ENCODE measurements at regions not wholly inside any gene's neighbourhood (a gene's known extent, or its start where the extent isn't known, plus 50 kb on each side); places are given as distances from the start of the nearest gene placed in this dataset.

DNA sequence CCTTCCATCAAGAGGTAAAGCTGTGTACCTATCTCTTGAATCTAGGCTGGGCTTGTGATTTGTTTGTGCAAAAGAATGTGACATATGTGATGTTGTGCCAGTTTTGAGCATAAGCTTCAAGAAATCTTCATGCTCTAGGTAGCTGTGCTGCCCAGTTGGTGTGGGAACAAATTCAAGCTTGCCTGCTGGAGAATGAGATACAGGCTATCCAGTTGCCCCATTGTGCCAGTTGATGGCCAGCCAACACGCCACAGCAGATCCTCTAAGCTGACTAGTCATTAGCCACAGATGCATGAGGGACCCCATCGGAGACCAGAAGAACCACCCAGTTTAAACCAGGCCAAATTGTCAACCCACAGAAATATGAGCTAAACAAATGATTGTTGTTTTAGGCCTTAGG is 180.5 kb upstream of the MPHOSPH6 start:
- no peak for DNase-seq

DNA sequence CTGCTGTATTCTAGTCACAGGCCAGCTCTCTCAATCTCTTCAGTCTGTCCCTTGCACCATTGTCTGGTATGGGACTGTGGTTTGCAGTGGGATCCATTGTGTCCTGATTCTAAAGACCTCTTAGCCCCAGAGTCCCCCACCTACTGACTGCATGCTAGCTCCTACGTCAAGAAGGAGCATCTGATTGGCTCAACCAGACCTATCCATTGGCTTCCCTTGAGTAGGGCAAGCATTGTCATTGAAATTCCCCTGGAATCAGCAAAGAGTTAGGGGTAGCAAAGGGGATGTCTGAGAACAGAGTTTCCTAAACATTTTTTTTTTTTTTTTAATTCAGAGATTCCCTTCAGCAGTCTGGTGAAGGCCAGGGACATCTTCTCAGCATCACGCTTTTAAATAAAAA is 175.3 kb upstream of the MPHOSPH6 start:
- DNase-seq = no peak

DNA sequence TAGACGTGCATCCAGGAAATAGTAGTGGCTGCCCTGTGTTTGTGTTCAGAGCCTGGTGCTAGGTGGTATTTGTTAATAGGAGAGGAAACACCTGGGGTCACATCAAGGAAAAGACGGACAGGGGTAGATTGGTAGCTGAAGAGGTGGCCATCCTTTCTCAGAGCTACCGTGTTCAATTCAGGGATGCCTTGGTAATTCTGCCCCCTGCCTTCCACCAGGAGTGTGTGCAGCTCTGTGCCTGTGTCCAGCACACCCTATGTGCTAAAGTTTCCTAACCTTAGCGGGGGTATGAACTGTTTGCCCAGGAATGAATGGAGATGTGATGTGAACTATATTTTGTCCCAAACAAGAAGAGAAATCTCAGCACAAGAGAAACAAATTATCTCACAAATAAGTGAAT is 174.1 kb upstream of the MPHOSPH6 start:
- DNase-seq = no peak

DNA sequence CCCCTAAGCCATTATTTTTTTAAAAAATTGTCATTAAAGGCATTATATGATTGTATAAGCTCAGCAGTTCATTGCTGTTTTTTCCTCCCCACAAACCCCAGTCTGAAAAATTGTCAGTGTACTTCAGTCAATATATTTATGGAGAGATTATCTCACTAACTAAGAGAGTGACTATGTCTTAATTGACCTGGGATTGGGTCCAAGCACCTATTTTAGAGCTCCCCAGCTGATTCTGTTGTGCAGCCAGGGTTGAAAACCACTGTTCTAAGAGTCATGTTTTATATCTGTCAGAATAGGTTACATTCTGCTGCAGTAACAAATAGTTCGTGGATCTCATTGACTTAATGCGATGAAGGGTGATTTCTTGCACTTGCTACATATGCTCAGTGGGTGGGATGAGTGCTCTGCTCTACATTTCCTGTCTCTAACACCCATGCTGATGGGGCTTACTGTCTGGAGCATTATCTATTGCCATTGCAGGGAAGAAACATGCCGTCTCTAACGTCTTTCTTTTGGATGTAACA is 171.2 kb upstream of the MPHOSPH6 start:
- DNase-seq = no peak

DNA sequence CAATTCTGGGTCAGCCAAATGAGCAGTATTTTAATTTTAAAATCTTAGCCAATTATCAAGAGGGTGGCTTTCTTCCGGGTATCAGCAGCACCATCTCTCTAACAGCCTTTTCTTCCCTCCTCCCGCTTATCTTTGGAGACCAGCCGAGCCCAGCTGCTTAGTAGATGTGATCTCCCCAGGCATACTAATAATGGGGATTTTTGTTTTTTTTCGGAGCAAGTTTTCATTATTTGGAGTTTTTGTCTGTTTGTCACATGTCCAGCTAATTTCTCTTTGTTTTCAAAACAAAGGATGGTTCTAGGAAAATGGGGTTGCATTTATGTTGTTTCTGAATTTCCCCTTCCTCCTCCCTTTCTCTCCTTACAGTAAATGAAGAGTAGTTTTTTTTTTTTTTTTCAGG is 170.5 kb upstream of the MPHOSPH6 start:
- DNase-seq = no peak

DNA sequence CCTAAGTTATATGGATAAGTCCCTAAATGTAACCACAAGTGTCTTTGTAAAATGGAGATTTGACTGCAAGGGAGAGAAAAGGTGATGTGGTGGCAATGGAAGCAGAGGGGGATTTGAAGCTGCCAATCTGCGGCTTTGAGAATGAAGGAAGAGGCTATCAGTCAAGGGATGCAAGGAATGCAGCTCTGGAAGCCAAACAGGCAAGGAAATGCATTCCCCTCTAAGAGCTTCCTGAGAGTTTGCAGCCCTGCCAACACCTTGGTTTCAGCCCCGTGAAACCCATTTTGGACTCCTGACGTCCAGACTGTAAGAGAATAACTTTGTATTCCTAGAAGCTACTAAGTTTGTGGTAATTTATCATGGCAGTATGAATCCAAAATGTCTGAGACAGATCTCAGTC is 167.3 kb upstream of the MPHOSPH6 start:
- DNase-seq = no peak

DNA sequence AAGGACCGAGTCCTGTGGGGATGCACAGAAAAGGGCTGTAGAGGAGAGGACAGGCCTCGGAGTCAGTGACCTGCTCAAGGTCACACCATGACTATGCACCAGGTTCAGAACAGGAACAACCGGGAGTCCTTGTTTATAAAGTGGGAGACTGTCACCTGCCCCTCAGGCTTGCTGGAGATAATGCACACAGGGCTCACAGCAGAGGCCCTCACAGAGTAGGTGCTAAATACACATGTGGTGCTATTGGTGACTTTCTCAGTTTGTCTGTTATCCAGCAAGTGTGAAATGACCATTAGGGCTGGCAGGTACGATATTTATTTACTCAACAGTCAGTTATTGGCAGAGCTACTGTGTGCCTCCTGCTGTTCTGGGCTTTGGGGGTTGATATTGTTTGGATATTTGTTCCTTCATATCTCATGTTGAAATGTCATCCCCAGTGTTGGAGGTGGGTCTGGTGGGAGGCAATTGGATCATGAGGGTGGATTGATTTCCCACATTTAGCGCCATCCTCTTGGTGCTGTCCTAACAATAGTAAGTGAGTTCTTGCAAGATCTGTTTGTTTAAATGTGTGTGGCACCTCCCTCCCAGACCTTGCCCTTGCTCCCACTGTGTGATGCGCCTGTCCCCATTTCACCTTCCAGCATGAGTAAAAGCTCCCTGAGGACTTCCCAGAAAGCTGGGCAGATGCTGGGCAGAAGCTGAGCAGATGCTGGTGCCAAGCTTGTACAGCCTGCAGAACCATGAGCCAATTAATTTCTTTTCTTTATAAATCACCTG is 162.1 kb upstream of the MPHOSPH6 start:
- DNase-seq = no peak

DNA sequence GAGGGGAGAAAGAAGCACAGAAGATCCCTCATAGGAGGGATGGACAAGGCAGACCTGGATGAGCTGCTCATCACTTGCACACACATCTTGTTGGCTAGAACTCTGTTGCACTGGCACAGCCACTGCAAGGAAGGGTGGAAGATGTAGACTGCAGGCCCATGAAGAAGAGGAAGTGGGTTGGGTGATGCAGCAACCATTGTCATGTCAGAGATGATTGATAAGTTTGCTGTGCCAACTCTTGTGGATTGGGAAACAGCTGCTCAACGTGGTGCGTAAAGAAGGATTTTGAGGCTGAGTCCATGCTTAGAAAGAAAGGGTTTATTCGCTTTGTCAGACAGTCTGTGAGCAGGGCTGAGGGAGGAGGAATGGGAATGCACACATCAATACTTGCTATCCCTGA is 161.4 kb upstream of the MPHOSPH6 start:
- DNase-seq = no peak

DNA sequence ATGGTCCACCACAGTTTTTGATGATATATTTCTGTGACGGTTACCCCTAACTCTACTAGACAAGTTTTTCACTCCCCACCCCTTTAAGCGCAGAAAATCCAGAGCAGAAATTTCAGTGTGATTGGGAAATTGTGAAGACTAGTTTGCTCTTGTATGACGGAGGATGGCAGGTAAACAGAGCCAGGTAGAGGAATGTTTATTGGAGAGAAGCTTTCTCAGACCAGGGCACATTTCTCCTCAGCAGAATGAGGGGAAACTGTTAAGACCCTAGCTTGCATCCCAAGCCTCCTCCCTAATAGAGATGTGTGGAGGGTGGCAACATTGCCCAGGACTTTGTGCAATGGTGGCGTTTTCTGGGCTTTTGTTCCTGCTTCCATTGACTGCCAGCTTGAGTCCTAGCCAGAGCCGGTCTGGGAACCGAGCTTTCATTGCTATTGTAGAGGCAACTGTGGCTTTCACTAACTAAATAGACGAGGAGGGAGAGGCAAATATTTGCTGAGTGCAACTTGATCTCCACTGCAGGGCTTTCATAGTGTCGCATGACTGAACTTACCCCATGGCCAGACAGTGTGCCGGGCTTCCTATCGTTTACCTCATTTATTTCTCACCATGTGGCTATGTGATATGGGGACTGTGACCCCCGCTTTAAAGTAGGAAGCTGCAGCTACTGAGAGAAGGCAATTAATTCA is 159.6 kb upstream of the MPHOSPH6 start:
- DNase-seq = peak; percentile 69

DNA sequence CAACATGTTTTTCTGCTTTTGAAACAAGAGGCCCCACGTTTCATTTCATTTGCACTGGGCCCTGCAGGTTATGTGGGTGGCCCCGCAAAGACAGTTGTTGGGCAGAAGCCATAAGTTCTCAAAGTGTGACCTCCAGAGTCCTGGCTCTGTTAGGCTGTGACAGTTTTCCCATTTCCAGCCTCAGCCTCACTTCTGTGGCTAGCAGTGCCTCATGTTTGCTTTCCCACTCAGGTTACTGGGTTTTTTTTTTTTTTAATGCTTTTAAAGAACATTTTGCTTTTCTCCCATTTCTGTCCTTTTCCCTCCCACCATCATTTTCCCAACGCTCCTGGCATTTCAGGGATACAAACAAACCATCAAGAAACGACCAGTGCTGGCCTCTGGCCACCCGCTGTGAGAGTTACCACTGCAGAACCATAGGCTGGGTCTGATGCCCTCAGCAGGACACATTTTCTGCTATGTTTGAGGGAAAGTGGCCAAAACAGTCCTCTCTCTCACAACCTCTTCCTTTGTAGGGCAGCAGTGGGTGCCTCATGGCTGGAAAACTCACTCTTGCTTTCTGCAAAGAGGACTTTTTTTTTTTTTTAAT is 159.0 kb upstream of the MPHOSPH6 start:
- DNase-seq = peak; percentile 16

DNA sequence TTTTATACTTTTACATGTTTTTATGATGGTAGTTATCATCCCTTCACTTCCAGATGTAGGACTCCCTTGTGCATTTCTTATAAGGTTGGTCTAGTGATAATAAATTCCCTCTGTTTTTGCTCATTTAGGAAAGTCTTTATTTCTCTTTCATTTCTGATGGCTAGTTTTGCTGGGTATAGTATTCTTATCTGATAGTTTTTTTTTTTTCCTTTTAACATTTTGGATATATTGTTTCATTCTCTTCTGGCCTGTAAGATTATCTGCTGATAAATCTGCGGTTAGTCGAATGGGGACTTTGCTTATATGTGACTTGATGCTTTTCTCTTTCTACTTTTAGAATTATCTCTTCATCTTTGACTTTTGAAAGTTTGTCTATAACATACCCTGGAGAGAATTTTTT is 153.1 kb upstream of the MPHOSPH6 start:
- DNase-seq = no peak

DNA sequence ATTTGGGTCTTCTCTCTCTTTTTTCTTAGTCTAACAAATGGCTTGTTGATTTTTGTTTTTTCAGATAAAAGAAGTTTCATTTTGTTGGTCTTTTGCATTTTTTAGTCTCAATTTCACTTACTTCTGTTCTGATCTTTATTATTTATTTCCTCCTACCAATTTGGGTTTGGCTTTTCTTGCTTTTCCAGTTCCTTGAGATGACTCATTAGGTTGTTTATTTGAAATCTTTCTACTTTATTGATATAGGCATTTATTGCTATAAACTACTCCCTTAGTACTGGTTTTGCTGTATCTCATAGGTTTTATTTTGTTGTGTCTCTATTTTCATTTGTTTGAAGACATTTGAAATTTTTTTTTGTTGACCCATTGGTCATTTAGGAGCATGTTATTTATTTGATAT is 152.2 kb upstream of the MPHOSPH6 start:
- DNase-seq = no peak

DNA sequence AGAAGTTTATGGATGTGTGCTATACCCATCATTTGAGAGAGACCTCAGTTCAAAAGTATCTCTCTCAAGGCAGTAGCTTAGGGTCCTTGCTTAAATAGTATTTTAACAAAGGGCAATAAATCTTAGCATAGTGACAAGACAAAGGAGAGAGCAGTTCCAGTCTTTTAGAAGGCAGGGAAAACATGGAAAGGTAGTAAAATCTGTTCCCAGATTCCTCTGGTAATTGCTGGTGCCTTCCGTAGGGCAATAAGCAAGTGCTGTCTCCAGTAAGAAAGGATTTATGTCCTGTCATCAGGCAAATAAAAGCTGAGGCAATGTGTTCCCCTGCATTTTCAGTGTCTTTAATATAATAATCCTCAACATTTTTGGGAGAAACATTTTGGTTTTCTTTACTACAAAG is 149.0 kb upstream of the MPHOSPH6 start:
- DNase-seq = no peak

DNA sequence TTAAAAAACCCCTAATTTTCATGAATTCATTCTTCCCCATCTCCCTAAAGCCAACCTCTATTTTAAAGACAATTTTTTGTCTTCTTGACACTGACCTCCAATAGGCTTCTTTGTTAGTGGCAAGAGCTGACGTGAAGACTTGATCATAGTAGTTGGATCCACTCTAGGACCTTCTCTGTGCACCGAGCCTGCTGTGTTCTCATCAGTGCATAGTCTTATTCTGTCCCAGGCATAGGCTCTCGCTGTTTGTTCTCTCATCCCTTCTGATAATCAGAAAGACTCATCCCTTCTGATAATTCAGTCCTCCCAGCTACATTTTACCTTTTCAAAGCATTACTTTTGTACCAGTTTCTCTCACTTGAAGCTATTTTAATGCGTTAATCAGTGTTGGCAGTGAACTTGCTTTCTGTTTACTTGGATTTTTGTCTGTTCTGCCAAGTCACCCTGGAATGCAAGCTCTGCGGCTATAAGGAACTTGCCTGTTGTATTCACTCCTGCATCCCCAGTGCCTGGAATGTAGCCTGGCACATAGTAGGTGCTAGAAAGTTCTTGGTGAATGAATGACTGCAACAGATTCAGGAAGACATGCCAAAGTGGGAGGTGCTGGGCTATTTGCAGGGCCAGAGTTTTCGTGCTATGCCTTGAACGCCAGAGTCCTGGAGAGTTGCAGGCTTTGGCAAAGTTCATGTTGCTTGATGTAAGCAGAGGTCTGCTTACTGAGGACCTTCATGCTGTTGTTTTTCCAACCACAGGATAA is 147.6 kb upstream of the MPHOSPH6 start:
- no peak for DNase-seq

DNA sequence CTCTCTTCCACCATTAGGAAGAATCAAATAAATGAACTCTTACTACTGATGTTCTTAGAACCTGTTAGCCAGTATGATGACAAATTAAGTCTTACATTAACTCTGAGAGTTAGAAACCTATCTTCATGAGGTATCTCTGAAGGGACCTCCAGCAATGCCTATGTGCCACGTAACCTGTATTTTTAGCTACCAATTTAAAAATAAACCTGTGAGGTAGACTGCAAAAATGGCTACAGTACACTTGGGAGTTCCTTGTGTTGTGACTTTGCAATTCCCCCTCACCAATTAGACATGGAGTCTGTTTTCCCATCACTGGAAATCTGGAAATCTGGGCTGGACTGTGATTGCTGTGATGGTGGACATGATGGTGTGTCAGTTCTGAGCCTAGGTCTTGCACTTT is 143.7 kb upstream of the MPHOSPH6 start:
- DNase-seq = no peak

DNA sequence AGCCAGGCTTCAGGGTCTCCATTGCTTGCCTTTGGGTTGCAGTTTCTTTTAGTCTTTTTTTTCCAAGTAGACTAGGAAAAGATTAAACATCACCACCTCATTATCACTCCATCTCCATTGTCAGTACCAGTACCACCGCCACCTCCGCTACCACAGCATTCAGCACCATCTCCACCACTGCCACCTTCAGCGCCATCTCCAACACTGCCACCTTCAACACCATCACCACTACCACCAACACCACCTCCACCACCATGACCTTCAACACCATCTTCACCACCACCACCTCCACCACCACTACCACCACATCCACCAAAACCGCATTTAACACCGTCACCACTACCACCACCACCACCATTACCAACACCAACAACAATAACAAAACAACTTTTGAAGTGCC is 141.5 kb upstream of the MPHOSPH6 start:
- no peak for DNase-seq

DNA sequence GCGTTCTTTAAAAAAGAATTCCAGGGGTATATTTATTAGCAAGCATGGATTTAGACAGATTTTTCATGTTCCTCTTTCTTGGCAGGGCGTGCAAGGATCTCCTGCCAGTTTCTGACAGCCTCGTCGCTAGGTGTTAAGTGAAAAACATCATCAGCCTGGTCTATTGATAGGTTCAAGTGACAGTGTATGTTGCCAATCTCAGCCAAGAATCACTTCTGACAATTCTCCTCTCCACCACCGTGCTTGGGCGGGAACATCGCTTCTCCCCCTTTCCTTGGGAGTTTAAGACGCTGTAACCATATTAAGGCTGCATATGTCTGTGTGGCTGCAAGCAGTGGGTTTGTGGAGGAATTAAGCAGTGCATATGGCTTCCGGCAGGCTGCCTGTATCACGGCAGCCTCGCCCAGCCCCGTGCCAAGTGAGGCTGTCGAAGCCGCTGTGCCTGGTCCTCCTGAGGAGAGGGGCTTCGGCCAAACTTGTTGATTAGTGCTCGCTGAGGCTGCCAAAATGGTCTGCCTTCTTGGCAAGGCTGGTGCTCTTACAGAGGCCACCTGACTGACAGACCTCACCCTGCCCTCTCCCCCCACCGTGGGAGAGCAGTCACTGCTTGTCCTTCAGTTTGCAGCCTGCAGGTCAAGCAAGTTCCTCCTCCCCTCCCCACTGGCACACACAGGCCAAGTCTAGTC is 132.2 kb upstream of the MPHOSPH6 start:
- no peak for DNase-seq

DNA sequence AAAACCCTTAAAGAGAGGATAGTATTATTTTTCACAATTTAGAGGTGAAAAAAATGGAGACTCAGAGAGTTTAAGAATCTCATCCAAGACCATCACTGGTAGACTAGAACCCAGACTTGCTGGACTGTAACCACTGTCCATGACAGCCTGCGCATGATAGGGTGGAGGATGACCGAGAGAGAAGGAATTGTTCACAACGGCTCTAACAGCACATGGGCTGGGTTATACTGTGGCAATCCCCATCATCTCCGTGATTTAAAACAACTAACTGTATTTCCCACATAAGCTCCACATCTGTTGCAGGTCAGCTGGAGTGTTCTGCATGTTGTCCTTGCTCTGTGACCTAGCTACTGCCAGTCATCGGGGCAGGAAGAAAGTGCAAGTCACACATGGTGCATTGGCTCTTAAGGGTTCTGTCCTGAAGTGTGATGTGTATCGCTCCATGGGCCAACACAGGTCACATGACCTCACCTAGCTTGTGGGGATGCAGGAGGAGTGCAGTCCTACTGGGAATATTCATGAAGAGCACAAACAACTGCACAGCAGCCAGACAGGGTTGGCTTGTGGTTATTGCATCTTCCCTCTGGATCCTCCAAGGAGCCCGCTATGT is 131.2 kb upstream of the MPHOSPH6 start:
- DNase-seq = no peak

DNA sequence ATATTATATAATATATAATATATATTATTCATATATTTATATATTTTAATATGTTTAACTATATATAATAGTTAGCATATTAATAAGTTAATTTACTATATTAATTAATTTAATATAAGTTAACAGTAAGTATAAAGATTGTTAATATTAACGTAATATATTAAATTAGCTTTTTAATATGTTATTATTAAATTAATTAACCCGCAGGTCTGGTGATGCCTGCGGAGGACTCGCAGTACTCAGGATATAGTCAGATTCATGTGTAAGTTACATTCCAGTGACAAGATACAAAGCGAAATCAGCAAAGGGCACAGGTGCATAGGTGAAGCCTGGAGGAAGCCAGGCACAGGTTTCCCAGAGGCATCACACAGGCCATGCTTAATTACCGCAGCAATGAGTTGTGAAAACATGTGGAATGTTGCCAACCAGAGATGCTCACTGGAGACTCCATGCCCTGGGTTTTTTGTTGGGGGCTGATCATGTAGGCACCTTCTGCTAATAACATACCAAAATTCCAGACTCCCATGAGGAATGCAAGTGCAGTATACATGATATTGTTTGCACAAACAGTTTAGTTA is 130.4 kb upstream of the MPHOSPH6 start:
- DNase-seq = no peak

DNA sequence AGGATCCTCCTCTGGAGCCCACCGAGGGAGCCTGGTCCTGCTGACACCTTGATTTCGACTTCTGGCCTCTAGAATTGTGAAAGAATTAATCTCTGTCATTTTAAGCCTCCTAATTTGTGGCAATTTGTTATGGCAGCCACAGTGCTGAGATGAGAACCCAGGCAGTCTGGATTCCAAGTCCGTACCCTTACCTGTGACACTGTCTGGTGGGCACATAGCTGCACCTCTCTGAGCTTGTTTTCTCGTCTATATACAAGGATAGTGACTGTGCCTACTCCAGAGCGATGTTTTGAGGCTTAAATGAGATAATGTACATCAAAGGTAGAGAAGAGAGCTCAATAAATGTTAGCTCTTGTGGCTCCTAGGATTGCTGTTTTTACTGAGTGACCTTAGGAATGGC is 128.4 kb upstream of the MPHOSPH6 start:
- DNase-seq = no peak

DNA sequence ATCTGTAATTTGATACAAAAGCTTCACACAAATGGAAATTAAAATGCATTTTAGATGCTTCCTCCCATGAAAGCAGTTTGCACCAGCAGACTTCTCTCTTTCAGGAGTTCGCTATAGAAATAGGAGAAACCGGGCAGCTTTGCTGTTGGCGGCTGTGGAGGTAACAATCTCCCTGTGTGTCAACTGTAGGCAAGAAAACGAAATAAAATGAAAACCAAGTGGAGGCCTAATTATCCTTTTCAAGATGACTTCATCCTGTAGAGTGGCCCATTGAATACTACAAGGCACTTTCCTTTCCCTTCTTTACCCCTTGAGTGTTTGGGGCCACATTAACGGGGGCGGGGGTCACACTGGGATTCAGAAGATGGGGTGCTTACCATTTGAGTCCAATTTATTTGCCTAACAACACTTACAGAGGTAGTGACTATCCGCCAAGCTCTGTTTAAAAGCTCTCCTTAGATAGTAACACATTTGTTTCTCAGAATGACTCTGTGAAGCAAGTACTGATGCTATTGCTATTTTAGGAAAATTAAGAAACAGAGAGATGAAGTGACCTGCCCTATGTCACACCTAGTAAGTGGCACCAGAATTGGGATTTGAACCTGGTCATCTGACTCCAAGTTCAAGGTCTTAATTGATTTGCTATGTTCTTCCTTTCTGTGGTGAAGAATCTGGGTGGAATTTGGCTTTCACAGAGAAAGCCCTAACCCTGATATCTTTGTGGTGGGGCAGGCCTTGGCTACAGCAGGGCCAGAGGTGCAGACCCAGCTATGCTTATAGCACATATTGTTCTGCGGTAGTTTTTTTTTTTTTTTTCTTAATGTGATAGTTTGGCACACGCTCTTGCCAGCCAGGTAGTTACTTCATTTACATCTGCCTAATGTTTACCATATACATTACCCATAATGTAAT is 125.5 kb upstream of the MPHOSPH6 start:
- no peak for DNase-seq

Measured in NCI-H146 (cell line).